ENCODE measurements at regions not wholly inside any gene's neighbourhood (a gene's known extent, or its start where the extent isn't known, plus 50 kb on each side); places are given as distances from the start of the nearest gene placed in this dataset.

- TF ChIP-seq CTCF (conservative IDR thresholded peaks at IDR 0.05; ENCODE audit: low read depth, low read length) (no peak), EZH2 (IDR thresholded peaks at IDR 0.05; ENCODE audit: low read length, unreplicated experiment) (no peak)
These were observed 325.6 kb downstream of the CENPW start for GRCh38 chr6:126665551-126665950.
